COLO829 (cell line): ENCODE measurements at regions not wholly inside any gene's neighbourhood (a gene's known extent, or its start where the extent isn't known, plus 50 kb on each side); places are given as distances from the start of the nearest gene placed in this dataset.

ENCODE experiments used
- DNase-seq: peaks from one replicate; pipeline ENCODE4 v3.0.0; 2012; ENCODE audit warnings: low spot score

DNA sequence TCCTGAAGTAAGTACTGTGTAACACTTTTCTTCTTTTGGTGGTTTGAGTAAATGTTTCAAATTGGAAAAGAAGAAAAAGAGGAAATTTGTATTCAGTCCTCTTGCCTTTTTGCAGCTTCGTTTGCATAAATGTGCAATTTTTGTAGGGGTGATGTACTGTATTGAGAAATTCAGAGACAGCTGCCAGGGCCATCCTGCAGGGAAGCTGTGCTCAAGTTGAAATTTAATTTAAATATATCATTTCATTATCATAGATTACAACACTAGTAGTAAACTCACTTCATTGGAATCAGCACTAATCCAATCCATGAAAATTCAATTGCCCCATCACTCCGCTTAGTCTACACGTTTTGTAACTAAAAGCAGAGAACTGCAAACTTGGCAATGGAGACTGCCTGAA, 415.4 kb downstream of the DNAJB9 start:
- no peak for DNase-seq

DNA sequence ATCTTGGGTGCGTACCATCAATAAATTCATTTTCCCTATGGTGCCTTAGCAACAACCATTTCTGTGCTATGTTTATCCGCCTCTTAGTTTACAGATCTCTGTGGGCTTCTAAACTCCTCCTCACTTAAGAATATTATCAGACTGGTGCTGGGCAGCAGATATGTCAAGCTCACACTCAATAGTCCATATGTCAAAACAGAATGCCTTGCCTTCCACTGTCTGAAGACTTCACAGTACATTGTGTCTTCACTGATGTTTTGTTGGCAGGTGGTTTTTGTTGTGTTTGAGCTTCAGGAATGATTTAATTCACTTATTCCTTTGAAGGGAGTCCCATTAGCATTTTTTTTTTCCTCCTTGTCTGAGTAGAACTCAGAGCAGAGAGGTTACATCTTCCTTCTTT, 419.6 kb downstream of the DNAJB9 start:
- DNase-seq = no peak

DNA sequence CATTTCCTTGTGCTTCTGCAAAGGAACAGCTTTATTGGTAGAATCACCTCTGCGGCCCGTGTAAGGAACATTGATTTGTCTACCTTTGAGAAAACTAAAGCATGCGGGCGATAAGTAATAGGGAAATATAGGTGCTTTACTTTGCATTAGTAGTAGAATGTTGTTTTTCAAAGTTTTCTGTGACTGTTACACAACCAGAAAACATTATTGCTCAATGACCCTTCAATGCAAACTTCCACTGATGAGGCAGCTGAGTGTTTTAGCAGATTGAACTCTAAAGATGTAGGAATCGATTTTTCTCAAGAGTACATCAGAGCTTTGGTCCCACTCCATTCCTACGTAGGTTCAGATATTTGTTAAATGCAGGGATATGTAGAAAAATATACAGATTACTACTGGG, 427.8 kb downstream of the DNAJB9 start:
- no peak for DNase-seq

DNA sequence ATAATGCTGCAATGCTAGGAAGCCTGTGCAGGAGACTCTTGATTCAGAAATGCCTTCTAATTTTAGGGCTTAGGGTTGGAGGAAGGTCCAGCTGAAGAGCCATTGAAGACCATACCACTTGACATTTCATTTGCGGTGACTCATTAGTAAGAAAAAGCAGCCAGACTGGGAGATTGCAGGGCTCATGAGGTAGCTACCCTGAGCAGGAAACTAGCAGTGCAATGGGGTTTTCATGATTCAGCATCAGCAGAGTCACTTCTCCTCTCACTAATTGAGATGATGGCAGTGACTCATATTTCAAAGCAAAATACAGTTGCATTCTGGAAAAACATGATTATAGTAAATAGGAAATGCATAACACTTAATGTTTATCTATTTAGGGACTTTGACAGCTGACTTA, 434.1 kb downstream of the DNAJB9 start:
- DNase-seq = peak; percentile 6

DNA sequence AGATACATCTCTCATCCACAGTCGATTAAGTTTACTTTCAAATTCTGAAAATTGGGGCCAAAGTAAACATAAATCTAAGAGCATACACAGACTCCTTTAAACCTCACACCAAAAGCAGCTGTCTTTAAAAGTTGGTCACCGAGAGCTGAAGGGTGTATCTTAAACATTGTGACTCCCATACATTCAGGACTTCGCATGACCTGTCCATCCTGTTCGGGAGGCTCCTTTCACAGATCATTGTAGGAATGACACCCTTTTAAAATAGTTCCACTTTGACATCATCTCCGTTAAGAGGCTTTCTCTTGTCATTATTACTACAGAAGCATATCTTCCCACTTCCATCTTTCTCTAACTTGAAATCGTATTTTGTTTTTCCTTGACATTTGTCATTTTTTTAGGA, 440.0 kb downstream of the DNAJB9 start:
- DNase-seq = no peak

DNA sequence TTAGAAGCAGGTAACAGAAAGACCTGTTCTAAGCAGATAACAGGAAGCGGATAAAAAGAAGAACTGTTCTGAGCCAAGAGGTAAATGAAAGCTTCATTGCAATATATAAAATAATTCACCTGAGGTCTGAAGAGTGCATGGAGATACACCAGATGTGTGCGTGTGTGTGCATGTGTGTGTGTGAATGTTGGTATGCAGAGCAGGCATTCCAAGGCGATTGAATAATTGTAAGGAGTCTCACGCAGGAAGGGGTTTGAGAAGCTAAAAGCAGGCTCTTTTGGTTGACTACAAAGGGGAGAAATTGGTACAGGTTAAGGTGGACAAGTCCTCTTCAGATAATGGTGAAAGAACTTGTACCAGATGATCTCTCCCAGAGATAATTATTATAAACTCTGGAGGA, 450.6 kb downstream of the DNAJB9 start:
- no peak for DNase-seq

DNA sequence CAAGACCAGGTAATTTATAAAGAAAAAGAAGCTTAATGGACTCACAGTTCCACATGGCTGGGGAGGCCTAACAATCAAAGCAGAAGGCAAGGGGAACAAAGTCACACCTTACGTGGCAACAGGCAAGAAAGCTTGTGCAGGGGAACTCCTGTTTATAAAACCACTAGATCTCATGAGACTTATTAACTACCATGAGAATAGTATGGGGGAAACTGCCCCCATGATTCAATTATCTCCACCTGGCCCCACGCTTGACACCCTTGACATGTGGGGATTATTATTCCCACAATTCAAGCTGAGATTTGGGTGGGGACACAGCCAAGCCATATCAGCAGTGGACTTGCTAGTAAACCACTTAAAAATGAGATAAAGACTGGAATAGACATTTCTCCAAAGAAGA, 451.7 kb downstream of the DNAJB9 start:
- DNase-seq = no peak

DNA sequence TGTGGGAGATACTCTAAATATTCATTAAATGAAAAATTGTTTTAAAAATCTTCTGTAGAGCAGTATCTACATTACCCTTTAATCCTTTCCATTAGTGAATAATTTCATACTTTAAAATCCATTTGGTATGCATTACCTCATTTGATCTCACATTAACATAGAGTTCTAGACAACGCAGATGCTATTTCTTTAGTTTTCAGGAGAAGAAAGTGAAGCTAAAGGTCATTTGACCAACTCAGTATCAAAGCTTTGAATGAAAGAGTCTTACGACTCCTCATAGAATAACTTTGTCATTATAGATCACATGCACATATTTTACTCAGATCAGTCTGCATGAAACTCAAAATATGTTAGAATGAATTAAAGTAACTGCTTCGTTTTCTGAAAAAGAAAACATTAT, 460.2 kb downstream of the DNAJB9 start:
- no peak for DNase-seq

DNA sequence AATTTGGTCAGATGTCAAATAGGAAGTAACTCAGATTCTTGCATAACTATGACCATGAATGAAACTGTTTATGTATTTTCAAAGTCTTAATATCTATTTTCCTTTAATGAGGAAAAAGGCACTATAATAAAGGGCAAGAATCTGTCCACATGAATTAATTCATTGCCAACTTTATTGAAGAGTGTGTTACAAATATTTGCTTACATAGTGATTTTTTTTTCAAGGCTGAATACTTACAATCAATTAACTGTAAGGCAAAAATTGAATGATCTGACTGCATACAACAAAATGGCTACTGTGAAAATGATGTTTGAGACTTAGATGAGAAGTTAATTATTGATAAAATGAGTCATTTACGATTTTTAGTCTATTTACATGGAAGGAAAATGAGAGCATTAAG, 475.0 kb downstream of the DNAJB9 start:
- DNase-seq = no peak

DNA sequence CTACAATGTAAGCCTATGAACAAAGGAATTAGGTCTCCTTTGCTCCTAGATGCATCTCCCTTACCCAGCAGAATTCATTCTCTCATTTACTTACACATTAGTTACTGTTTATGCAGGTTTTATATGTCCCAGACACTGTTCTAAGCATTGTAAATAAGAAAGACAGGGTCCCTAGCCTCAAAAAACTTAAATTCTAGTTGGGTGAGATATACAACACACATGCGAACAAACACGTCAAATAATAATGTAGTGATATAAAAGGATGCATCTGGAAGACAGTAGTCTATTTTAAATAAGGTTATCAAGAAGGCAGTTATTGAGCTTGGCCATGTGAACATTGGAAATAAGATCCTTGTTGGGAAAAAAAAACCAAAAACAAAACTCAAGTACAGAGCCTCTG, 479.7 kb downstream of the DNAJB9 start:
- no peak for DNase-seq

DNA sequence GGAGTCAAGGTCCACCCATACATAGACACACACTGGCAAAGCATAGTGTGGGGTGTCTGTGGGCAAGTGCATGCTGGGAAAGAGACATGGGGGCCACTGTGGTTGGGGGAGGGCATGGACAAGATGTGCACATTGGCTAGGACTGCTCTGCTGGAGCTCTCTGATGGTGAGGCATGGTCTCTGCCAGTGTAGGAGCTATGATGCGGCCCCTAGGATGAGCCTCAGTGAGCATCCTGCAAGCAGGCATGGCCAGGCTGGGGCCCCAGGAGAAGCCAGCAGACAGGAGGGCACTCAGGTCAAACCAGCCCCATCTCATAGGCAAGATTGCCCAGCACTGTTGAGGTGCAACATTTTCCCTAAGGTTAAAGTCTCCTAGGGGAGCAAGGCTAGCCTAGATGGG, 489.4 kb downstream of the DNAJB9 start:
- no peak for DNase-seq

DNA sequence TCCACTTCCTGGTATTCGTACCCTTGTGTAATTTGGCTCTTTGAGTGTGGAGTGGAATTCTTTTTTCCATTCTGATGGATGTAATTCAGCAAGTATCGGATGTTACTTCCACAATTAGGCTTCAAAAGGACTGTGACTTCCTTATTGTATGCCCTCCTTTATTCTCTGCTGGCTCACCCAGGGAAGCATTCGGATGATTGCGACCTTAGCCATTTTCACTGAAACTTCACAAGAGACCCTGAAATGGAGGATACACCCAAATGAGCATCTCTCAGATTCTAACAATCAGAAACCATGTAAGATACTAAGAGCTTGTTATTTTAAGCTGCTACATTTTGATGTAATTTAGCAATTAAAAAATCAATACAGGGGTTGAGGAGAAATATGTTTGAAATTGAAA, 493.1 kb downstream of the DNAJB9 start:
- DNase-seq = no peak

DNA sequence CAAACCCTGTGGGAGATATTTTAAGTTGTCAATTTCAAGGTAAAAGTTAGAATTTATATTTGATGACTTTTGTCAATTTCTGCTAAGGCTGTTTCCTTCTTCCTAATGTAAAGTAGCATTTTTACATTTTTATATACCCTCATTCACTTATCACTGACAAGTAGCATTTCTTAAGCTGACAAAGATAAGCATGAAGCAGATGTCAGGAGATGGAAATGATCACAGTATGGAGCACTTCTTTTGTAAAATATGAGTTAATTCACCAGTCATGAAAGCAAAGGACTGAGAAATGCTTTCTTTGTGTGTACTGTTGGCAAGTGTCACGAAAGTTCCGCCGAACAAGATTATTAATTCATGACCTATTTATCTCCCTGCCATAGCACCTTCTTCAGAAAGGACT, 503.9 kb downstream of the DNAJB9 start:
- no peak for DNase-seq

DNA sequence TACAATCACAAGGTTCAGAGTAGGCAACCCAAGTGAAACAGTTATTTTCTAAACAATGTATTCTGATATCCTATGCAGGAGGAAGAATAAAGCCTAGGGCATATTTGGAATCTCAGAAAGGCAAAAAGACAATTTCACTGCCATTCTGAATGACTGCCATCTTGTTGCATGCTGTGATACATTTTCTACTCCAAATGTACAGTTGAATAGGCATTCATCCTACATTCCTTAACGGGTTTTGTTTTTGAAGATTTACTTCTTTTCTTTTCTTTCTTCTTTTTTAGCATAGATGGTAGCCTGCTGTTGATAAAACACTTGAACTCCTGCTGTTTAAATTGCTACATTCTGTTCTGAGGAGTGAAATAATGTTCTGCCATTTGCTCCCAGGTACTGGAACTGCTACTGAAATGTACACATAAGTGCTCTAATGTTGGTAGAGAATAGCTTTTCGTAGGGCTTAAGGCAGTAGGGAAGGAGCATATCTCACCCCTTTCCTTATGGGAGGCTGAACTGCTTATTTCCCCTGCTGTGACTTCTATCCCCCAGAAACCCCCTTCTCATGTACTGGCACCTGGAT, 506.8 kb downstream of the DNAJB9 start:
- DNase-seq = no peak

DNA sequence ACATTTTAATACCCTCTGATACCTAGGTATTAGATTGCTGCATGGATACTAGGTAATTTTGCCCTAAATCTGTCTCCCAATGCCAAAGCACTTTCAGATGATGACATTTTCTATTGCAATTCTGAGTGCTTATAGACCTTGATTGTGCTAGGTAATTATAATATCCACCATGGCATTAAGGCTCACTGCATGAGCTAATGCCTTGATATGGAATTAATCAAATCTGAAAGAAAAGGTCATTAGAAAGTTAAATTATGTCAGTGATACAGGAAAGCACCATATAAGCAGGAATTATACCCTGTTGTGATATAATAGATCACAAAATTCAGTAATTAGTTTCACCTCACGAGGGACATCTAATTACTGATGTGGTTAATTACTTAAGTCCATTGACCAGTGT, 521.4 kb downstream of the DNAJB9 start:
- no peak for DNase-seq

DNA sequence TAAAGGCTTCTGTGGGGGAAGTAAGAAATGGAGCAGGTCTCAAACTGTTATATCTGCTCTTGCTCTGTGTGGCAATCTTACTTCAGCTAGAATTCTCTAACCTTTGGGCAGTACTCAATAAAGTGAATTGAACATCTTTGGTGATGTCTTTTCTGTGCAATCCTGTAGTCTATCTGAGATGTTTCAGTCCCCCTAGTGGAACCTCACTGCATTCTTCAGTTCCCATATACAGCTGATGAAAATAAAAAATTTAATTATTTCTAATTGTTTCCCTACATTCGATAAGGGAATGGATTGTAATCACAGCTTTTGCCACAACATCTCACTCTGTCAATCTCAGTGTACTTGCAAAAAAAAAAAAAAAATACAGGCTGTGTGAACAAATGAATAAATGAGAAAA, 522.6 kb downstream of the DNAJB9 start:
- no peak for DNase-seq

DNA sequence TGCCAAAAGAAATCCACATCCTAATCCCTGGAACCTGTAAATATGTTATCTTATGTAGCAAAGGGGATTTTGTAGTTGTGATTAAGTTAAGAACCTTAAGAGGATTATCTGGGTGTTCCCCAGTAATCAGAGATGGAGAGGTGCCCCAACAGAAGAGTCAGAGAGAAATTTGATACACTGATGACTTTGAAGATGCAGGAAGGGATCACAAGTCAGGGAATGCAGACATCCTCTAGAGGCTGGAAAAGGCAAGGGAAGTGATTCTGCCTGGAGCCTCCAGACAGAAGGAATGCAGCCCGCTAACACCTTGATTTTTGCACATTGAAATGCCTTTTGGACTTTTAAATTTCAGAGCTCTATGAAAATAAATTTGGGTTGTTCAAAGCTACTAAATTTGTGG, 531.7 kb downstream of the DNAJB9 start:
- DNase-seq = no peak

DNA sequence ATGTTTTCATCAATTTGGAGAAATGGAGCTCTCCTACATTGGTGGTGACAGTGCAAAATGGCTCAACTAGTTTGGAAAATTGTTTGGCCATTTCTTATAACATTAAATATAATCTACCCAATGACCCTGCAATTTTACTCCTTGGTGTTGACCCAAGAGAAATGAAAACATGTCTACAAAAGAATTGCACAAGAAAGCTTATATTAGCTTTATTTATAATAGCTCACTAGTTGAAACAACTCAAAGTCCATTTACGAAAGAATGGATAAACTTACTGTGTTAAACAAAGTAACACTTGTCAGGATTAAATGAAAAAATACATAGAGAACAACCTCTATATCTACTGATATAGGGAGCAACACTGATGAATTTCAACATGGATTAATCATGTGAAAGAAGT, 539.9 kb downstream of the DNAJB9 start:
- DNase-seq = no peak

DNA sequence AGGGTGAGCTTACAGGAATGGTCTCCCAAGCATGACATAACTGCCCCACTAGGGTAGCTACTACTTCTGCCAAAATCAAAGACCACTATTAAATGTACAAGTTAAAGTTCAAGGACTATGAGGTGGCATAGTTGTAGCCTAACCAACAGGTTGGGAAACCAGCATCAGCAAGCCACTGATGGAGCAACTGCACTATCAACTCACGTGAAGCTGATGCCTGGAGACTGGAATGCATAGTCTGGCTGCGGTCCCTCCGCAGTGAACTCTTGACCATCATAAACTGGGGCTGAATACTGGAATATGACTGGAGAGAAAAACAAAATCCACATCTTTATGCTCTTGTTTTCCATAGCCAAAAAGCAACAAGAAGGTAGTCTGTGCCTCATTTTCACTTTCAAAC, 541.4 kb downstream of the DNAJB9 start:
- no peak for DNase-seq

DNA sequence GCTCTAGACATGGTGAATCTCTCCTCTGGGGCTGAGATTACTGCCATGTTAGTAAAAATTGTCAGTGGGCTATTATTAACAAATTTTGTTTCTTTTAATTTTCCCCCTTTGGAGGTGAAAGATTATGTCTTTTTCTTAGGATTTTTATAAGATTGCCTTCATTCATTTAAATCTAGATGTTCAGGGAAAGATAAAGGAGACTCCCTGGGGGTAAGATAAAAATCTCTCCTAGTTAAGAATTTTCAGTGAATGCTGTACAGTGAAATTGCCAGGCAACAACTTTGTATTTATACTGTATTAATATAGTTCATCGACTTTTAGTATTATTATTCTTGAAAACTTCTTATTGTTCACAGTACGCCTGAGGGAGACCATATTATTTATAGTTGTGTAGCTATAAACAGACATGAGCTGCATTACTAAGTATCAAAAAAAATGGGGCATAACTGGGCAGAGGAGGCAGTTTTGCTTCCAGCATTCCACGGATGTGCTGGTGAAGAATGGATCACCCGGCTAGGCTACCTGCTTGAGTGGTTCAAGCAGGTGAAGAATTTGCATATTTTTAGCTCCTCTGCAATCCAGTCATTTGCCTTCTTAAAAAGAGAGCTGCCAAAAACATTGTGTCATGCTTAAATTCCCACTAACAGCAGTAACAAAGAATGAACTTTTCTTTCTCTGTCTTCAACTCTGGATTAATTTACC, 552.1 kb downstream of the DNAJB9 start:
- DNase-seq = no peak

DNA sequence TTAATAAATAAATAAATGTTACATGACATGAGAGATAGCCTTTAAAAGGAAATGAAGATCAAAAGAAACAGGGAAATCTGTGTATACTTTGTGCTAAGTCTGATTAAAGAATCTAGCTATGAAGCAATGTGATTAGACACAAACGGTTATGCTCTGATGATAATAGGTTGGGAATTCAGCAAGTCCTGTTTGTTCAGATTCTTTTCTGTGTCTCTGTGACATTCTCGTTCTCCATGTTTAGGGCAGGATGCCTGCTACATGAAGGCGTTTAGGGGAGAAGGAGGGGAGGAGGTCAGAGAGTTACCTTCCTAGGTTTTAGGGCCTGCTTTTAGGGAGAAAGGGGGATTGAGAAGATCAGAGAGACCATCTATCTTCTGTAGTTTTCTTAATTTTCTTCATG, 555.3 kb downstream of the DNAJB9 start:
- DNase-seq = no peak

DNA sequence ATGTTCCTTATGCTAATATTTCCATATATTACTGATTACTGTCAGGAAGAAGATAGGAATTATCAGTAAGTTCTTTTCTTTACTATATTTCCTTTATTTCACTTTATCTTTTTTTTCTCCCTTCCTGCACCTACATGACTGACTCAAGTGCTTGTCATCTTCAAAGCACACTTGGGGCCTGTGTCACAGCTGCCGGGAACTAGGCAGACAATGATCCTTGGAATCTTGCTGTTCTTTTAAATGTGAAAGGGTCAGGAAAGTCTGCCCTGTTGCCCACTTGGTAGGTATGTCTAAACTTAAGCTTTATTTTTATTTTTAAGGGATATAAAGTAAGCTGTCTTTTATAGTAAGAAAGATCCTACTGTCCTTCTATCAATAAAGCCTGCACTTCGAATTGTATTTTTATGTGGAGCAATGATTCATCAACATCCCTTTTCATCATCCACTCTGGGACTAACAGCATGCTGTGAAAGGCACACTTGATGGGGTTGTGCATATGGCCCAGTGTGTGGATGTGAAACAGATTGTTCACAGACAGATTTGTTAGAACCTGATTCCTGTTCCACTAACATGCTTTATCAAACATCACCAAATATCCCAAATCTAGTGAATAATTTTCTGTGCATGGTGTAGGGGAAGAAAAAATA, 556.9 kb downstream of the DNAJB9 start:
- no peak for DNase-seq

DNA sequence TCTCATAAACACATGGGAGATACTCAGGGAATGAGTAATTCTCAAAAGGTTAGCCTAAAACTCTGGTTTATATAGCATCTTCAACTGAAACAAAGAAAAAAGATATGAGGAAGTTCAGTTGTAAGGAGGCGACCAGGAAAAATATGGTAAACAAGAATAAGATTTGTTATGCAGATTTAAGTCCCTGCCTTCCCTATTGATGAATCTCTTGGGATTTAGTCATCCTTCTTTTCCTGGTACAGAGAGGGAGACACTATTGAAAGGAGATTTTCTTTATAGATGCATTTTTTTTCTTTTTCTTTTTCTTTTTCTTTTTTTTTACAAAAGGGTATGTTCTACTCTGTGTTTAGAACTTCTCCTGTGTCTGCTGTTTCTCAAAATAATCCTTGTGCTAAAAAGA, 557.5 kb downstream of the DNAJB9 start:
- DNase-seq = no peak

DNA sequence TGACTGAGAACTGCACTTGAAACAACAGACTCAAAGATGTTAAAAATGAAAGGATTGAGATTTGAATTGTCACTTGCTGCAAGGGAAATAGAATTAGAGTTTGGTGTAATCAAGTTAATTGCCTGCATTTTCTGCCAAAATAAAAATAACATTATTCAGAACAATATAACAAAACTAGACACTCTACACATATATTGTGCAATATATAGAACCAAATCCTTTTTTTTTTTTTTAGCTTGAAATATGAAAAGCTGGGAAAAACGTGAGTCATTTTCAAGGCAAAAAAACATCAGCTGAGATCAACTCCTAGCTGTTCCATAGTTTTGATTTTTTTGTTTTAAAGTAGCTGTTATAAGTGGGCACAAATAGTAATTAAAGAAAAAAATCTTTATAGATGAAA, 561.5 kb downstream of the DNAJB9 start:
- DNase-seq = no peak
